SK-N-SH (cell line): ENCODE measurements at regions not wholly inside any gene's neighbourhood (a gene's known extent, or its start where the extent isn't known, plus 50 kb on each side); places are given as distances from the start of the nearest gene placed in this dataset.

Experiments
- CTCF ChIA-PET: fragments of 300-600, 350-600 bp; formaldehyde crosslinking; extraction: SDS; loops from one replicate; lab custom pipeline; 2021; lab: Yijun Ruan, JAX
- POLR2A ChIA-PET: fragments of 350-600 bp; sonication (Branson Sonifier 250); formaldehyde crosslinking; extraction: SDS; loops from one replicate; lab custom pipeline; 2020; ENCODE audit warnings: antibody characterized with exemption, inconsistent platforms; lab: Yijun Ruan, JAX
- DNase-seq: peaks from one replicate; pipeline ENCODE4 v3.0.0; 2012
- H2AFZ ChIP-seq: fragments of 200-600 bp; sonication (generic); 2 replicates; pipeline ENCODE4 v1.8.1; 2016; ENCODE audit warnings: antibody characterized with exemption, mild to moderate bottlenecking, low read depth
- H3F3A ChIP-seq: fragments of 200-600 bp; sonication (generic); replicated peaks from 2 replicates; pipeline ENCODE3; 2016; ENCODE audit warnings: antibody characterized with exemption, mild to moderate bottlenecking; ENCODE audit not compliant: insufficient read depth
- H3K27ac ChIP-seq, 2 experiments: fragments of 200-500 bp in 1 of 2; fragments of 200-600 bp in 1 of 2; sonication (Bioruptor generic) in 1 of 2; sonication (generic), shearing (Covaris generic) in 1 of 2; 2 replicates each; pipeline versions ENCODE4 v1.5.1 to v1.6.1; 2014 to 2016; ENCODE audit warnings: low read depth in 2 of 2, inconsistent platforms in 1 of 2, low read length in 1 of 2, mild to moderate bottlenecking in 1 of 2, mixed read lengths in 1 of 2
- H3K27me3 ChIP-seq: fragments of 200-600 bp; sonication (generic), shearing (Covaris generic); 2 replicates; pipeline ENCODE4 v1.6.1; 2016; ENCODE audit warnings: mixed run types; ENCODE audit not compliant: insufficient read depth
- H3K36me3 ChIP-seq, 2 experiments: fragments of 200-500 bp in 1 of 2; fragments of 200-600 bp in 1 of 2; sonication (Bioruptor generic) in 1 of 2; sonication (generic) in 1 of 2; replicated peaks in 1 of 2; 2 replicates each; pipeline versions ENCODE3 to v1.5.1; 2014 to 2016; ENCODE audit warnings: low read length in 1 of 2, mild to moderate bottlenecking in 1 of 2; ENCODE audit not compliant: insufficient read depth in 2 of 2, control insufficient read depth in 1 of 2
- H3K4me1 ChIP-seq, 2 experiments: fragments of 200-500 bp in 1 of 2; fragments of 200-600 bp in 1 of 2; sonication (Bioruptor generic) in 1 of 2; sonication (generic), shearing (Covaris generic) in 1 of 2; 2 replicates each; pipeline versions ENCODE4 v1.5.1 to v1.6.1; 2014 to 2016; ENCODE audit warnings: low read depth in 1 of 2, low read length in 1 of 2, mixed run types in 1 of 2; ENCODE audit not compliant: insufficient read depth in 2 of 2, control insufficient read depth in 1 of 2
- H3K4me2 ChIP-seq: fragments of 200-600 bp; sonication (generic), shearing (Covaris generic); 2 replicates; pipeline ENCODE4 v1.6.1; 2017; ENCODE audit warnings: mixed run types
- H3K4me3 ChIP-seq, 2 experiments: fragments of 200-500 bp in 1 of 2; fragments of 200-600 bp in 1 of 2; sonication (Bioruptor generic) in 1 of 2; sonication (generic), shearing (Covaris generic) in 1 of 2; 2 replicates each; pipeline versions ENCODE4 v1.5.1 to v1.8.1; 2014 to 2016; ENCODE audit warnings: low read depth in 2 of 2, inconsistent platforms in 1 of 2, low read length in 1 of 2, mild to moderate bottlenecking in 1 of 2, mixed read lengths in 1 of 2, moderate library complexity in 1 of 2
- H3K79me2 ChIP-seq: fragments of 200-600 bp; sonication (generic); 2 replicates; pipeline ENCODE4 v1.8.1; 2017; ENCODE audit warnings: mild to moderate bottlenecking; ENCODE audit not compliant: insufficient read depth
- H3K9ac ChIP-seq: fragments of 200-600 bp; sonication (generic); 2 replicates; pipeline ENCODE4 v1.6.1; 2017; ENCODE audit warnings: mixed run types
- H3K9me2 ChIP-seq: fragments of 200-600 bp; sonication (generic); 2 replicates; pipeline ENCODE4 v1.6.1; 2017; ENCODE audit warnings: mixed run types
- H3K9me3 ChIP-seq: fragments of 200-600 bp; sonication (generic); 2 replicates; pipeline ENCODE4 v1.6.1; 2017; ENCODE audit warnings: mixed run types, mild to moderate bottlenecking, moderate library complexity
- H4K20me1 ChIP-seq: fragments of 200-600 bp; sonication (generic); 2 replicates; pipeline ENCODE4 v1.6.1; 2017; ENCODE audit warnings: mild to moderate bottlenecking, mixed run types; ENCODE audit not compliant: insufficient read depth
- ELF1 ChIP-seq: IDR thresholded peaks from 2 replicates; pipeline ENCODE4 v1.4.0; 2012
- EZH2phosphoT487 ChIP-seq: fragments of 200-600 bp; sonication (generic); IDR thresholded peaks from 2 replicates; pipeline ENCODE4 v1.6.1; 2017; ENCODE audit warnings: low read depth, mixed run types, mild to moderate bottlenecking, antibody characterized with exemption, moderate library complexity, borderline replicate concordance
- MAX ChIP-seq: IDR thresholded peaks from 2 replicates; pipeline ENCODE4 v1.4.0; 2012; ENCODE audit warnings: low read depth
- MEF2A ChIP-seq: IDR thresholded peaks from 2 replicates; pipeline ENCODE4 v1.4.0; 2012; ENCODE audit warnings: low read depth, borderline replicate concordance
- MXI1 ChIP-seq: IDR thresholded peaks from 2 replicates; pipeline ENCODE4 v1.6.1; 2012; ENCODE audit warnings: mild to moderate bottlenecking, low read depth, low read length, improper control_type of control experiment
- NRF1 ChIP-seq: IDR thresholded peaks from 2 replicates; pipeline ENCODE4 v1.6.1; 2012; ENCODE audit warnings: low read depth, mild to moderate bottlenecking, low read length
- RCOR1 ChIP-seq: fragments of 150-350 bp; IDR thresholded peaks from 2 replicates; pipeline ENCODE4 v1.6.1; 2017; ENCODE audit warnings: antibody characterized with exemption, low read length
- RFX5 ChIP-seq: IDR thresholded peaks from 2 replicates; pipeline ENCODE4 v1.6.1; 2012; ENCODE audit warnings: mild to moderate bottlenecking, improper control_type of control experiment, low read length
- TCF12 ChIP-seq: IDR thresholded peaks from 2 replicates; pipeline ENCODE4 v1.4.0; 2012
- WGBS: methylation state at CpG from one replicate; pipeline ENCODE4 v1.1.6; 2017; ENCODE audit warnings: low lambda C conversion rate; 5-methylcytosine and 5-hydroxymethylcytosine counted together
- TF ChIP-seq, protein P1 (sequence below): fragments of 150-350 bp; IDR thresholded peaks from 2 replicates; pipeline ENCODE4 v1.6.1; 2017; ENCODE audit warnings: antibody characterized with exemption, low read length, low read depth, borderline replicate concordance

GRCh38 chr7:81327468-81328266 is 408.8 kb upstream of the SEMA3C start:
- Histone ChIP-seq H3K36me3 (no peaks in the 10 kb centered on the region), H3K9ac (no peak overlapping the region), H2AFZ (no peak overlapping the region), H3K4me3 (no peak overlapping the region), H3K27ac (no peak overlapping the region; a peak in 1 of 4 replicates), H3K79me2 (no peaks in the 10 kb centered on the region), H3K4me2 (no peak overlapping the region), H3K27me3 (no peaks in the 10 kb centered on the region), H3K9me2 (no peaks in the 10 kb centered on the region), H3K4me1 (peaks cover 4 to 13% of the 10 kb centered on the region in 2 experiments; a peak in 2 of 4 replicates), H4K20me1 (no peaks in the 10 kb centered on the region), H3F3A (peaks cover 15% of the 10 kb centered on the region), H3K9me3 (no peaks in the 10 kb centered on the region)
- CTCF ChIA-PET, result interaction anchor here (1.3 to 1.6 kb wide), 2 partner anchors 32 to 130 kb away, joined by 3 to 5 read pairs; no protein-coding TSS in a partner anchor
- POLR2A ChIA-PET, result no interaction called here
- WGBS, result 71% methylated on average over 4 of the region's 4 CpGs
- DNase-seq, result no peak
- TF ChIP-seq TCF12 (peak; percentile 13; the same call in 1 of the 2 replicates), ELF1 (no peak), EZH2phosphoT487 (no peak)

GRCh38 chr7:81321949-81322348 is 403.1 kb upstream of the SEMA3C start:
- Histone ChIP-seq H3K4me1 (no peaks in the 10 kb centered on the region; a peak in 1 of 4 replicates), H3K9ac (no peak overlapping the region), H3F3A (no peaks in the 10 kb centered on the region), H2AFZ (no peak overlapping the region), H3K27ac (no peak overlapping the region), H3K4me3 (no peak overlapping the region), H3K9me2 (no peaks in the 10 kb centered on the region), H3K36me3 (no peaks in the 10 kb centered on the region), H3K79me2 (no peaks in the 10 kb centered on the region), H3K9me3 (no peaks in the 10 kb centered on the region), H3K27me3 (no peaks in the 10 kb centered on the region), H3K4me2 (no peak overlapping the region), H4K20me1 (no peaks in the 10 kb centered on the region)
- TF ChIP-seq NRF1 (no peak), RFX5 (no peak), MAX (no peak), MXI1 (no peak)
- TF ChIP-seq, protein P1, sequence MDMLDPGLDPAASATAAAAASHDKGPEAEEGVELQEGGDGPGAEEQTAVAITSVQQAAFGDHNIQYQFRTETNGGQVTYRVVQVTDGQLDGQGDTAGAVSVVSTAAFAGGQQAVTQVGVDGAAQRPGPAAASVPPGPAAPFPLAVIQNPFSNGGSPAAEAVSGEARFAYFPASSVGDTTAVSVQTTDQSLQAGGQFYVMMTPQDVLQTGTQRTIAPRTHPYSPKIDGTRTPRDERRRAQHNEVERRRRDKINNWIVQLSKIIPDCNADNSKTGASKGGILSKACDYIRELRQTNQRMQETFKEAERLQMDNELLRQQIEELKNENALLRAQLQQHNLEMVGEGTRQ, result no peak
- ChIA-PET POLR2A (no interaction called here), CTCF (interaction anchor here (0.9 kb wide), 1 partner anchor 159 kb away, joined by 3 read pairs; no protein-coding TSS in a partner anchor)
- WGBS, result 86% methylated on average over 1 of the region's 1 CpG
- DNase-seq, result no peak

- no peaks in the 10 kb centered on the region for H4K20me1 ChIP-seq
- no peaks in the 10 kb centered on the region for H3K36me3 ChIP-seq
- H3K27me3 ChIP-seq, result no peaks in the 10 kb centered on the region
- no peaks in the 10 kb centered on the region for H3F3A ChIP-seq
- CTCF ChIA-PET, result interaction anchor here (0.7 kb wide), 1 partner anchor 11 kb away, joined by 3 read pairs; no protein-coding TSS in a partner anchor
- POLR2A ChIA-PET, result no interaction called here
- 91% methylated on average over 3 of the region's 3 CpGs for WGBS
- H3K4me1 ChIP-seq, result no peaks in the 10 kb centered on the region; a peak in 1 of 4 replicates
- H3K4me2 ChIP-seq, result no peak overlapping the region
- H3K9ac ChIP-seq, result no peak overlapping the region
- TF ChIP-seq MEF2A, result no peak
- no peak for TF ChIP-seq RCOR1
- no peak overlapping the region for H3K4me3 ChIP-seq
- no peaks in the 10 kb centered on the region for H3K79me2 ChIP-seq
- no peak overlapping the region for H3K27ac ChIP-seq
- H2AFZ ChIP-seq, result no peak overlapping the region
- H3K9me2 ChIP-seq, result no peaks in the 10 kb centered on the region
- no peaks in the 10 kb centered on the region for H3K9me3 ChIP-seq
- DNase-seq, result no peak
Measured at GRCh38 chr7:81317741-81318140, 398.9 kb upstream of the SEMA3C start.
